Stimulated activated naive CD8-positive, alpha-beta T cell treated with anti-CD3 and anti-CD28 coated beads, Interleukin-15, Interleukin-2, amounts not matched to agents 100 ng/mL and 50 ng/mL, for 24 hours (primary cell): ENCODE measurements at regions not wholly inside any gene's neighbourhood (a gene's known extent, or its start where the extent isn't known, plus 50 kb on each side); places are given as distances from the start of the nearest gene placed in this dataset.

Source experiments
- H3K27ac Mint-ChIP-seq: one replicate; pipeline ENCODE4 v1.8.0; 2021; ENCODE audit warnings: mild to moderate bottlenecking, mixed read lengths
- H3K27me3 Mint-ChIP-seq: one replicate; pipeline ENCODE4 v1.8.0; 2021; ENCODE audit warnings: mixed read lengths
- H3K36me3 Mint-ChIP-seq: one replicate; pipeline ENCODE4 v1.8.0; 2021; ENCODE audit warnings: low read depth, mixed read lengths
- H3K4me1 Mint-ChIP-seq: one replicate; pipeline ENCODE4 v1.8.0; 2021; ENCODE audit warnings: low read depth, mixed read lengths
- H3K4me3 Mint-ChIP-seq: one replicate; pipeline ENCODE4 v1.8.0; 2021; ENCODE audit warnings: mild to moderate bottlenecking, mixed read lengths
- H3K9me3 Mint-ChIP-seq: one replicate; pipeline ENCODE4 v1.8.0; 2021; ENCODE audit warnings: mixed read lengths

DNA sequence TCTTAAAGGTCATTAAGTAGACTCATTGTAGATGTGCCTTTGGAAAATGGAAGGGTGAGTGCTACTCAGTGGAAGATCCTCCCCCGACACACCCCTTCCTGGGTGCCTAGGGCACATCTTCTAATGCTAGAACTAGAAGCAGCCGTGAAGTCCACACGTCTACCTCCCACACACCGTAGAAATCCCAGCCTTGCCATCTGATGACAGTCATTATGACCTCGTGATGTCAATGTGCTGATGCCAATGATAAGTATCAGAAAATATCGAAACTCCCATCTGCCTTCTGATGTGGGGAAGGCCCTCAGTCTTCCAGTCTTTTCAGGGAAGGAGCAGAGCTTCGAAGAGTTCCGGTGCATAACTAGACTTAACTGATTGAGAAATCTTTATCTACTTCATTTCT is 282.1 kb upstream of the ROPN1 start:
- H3K27me3 Mint-ChIP-seq: no peaks in the 10 kb centered on the region
- no peak overlapping the region for H3K27ac Mint-ChIP-seq
- H3K9me3 Mint-ChIP-seq: no peaks in the 10 kb centered on the region
- no peaks in the 10 kb centered on the region for H3K36me3 Mint-ChIP-seq
- no peak overlapping the region for H3K4me3 Mint-ChIP-seq
- H3K4me1 Mint-ChIP-seq: no peaks in the 10 kb centered on the region

DNA sequence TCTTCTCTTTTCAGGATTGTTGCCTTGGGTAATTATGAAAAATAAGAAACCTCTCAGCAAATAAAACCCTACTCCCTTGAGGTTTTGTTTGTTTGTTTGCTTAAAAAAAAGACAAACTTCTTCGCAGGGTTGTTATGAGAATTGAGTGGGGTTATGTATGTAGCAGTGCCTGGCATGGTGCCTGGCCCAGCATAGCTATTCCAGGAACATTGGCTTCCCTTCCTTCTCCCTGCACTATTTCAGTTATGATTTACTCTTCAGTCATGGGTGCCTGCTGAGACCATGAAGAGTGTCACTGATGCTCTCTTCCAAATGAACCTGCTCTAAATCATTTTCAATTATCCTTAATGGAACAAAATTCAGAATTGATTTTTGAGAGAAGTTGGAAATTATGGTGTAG is 283.5 kb upstream of the ROPN1 start:
- Mint-ChIP-seq H3K9me3 (no peaks in the 10 kb centered on the region), H3K4me1 (no peaks in the 10 kb centered on the region), H3K4me3 (no peak overlapping the region), H3K27ac (no peak overlapping the region), H3K36me3 (no peaks in the 10 kb centered on the region), H3K27me3 (no peaks in the 10 kb centered on the region)

- Mint-ChIP-seq H3K36me3 (no peaks in the 10 kb centered on the region), H3K27ac (no peak overlapping the region), H3K27me3 (no peaks in the 10 kb centered on the region), H3K4me3 (no peak overlapping the region), H3K4me1 (no peaks in the 10 kb centered on the region), H3K9me3 (no peaks in the 10 kb centered on the region)
These were observed 284.2 kb upstream of the ROPN1 start for GRCh38 chr3:124276133-124276532.

GRCh38 chr3:124276539-124277143 is 284.7 kb upstream of the ROPN1 start:
- Mint-ChIP-seq H3K27ac (no peak overlapping the region), H3K9me3 (no peaks in the 10 kb centered on the region), H3K27me3 (peaks cover 3% of the 10 kb centered on the region), H3K4me3 (no peak overlapping the region), H3K36me3 (no peaks in the 10 kb centered on the region), H3K4me1 (no peaks in the 10 kb centered on the region)

DNA sequence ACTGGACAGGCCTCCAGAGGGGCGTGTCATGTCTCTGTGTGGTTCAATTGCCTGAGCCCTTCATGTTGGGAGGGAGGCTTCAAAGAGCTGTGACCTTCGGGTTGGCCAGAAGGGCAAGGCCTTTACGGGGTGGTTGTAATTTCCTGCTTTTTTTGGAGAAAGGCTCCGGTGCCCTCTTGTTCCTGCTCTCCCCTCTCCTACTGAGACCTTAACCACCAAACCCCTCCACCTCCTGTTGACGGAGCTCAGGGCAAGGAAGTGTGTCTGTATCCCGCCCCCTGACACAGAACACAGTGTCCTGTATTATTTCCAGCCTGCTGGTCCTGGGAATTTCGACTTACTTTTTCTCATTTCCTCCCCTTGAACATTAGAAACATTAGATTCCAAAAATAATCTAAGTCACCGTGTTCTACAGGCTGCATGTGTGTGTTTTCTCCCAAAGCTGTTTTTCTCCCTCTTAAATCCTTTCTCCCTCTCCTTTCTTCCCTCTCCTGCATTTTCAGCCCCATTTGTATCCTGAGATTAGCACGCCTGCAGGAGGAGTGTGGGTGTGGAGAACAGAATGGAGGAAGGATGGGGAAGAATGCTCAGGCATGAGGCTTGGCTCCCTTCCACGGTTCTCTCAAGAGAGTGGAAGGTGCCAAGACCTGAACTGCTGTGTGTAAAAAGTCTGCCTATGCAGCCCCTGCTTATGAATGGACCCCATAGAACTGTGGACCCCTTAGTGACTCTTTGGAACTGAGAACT is 285.4 kb upstream of the ROPN1 start:
- Mint-ChIP-seq H3K4me1 (no peaks in the 10 kb centered on the region), H3K27ac (no peak overlapping the region), H3K4me3 (no peak overlapping the region), H3K36me3 (no peaks in the 10 kb centered on the region), H3K27me3 (peaks cover 7% of the 10 kb centered on the region), H3K9me3 (no peaks in the 10 kb centered on the region)

- Mint-ChIP-seq H3K27ac (no peak overlapping the region), H3K36me3 (no peaks in the 10 kb centered on the region), H3K27me3 (peaks cover 16% of the 10 kb centered on the region), H3K4me3 (no peak overlapping the region), H3K9me3 (no peaks in the 10 kb centered on the region), H3K4me1 (no peaks in the 10 kb centered on the region)
These were observed 289.8 kb upstream of the ROPN1 start for GRCh38 chr3:124281453-124282316.

DNA sequence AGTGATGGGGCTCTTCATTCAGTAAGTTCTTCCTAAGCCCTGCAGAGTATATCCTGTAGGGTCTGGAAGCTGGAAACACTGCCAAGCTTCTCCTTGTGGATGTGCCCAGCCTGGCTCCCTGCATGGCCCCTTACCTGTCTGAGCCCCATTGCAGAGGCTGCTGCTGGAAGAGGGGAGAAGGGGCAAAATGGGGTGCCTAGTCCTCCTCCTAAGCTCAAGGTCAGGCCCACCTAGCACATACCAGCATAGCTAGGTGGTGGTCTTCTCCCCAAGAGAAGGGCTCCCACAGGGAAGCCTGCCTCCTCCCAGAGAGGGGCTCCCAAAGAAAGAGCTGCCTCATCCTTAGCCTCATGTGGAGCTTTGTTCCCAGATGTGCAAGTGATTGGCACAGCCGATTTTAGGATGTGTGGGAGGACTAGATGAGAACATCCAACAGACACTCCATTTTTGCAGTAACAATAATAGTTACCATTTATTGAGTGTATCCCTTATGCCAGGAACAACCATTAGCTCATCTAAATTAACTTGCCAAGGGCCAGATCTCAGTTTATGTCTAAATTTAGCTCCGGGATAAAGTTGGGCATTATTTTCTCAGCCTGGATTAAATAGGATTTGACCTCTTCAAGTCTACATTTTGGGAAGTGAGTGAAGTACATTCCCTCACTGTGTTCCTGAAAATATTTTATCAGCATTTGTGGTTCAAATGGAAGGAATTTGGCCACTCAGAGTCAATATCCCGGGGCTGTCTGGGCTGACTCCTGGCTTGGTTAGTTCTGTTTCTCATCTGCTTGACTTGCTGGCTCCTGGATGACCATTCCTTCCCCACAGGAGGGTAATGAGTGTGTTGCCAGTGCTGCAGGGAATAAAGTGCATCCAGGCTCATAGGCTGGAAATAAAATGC is 291.1 kb upstream of the ROPN1 start:
- Mint-ChIP-seq H3K27ac (no peak overlapping the region), H3K9me3 (no peaks in the 10 kb centered on the region), H3K4me1 (no peaks in the 10 kb centered on the region), H3K27me3 (peaks cover 17% of the 10 kb centered on the region), H3K4me3 (no peak overlapping the region), H3K36me3 (no peaks in the 10 kb centered on the region)

GRCh38 chr3:124283652-124284023 is 291.7 kb upstream of the ROPN1 start:
- no peaks in the 10 kb centered on the region for H3K36me3 Mint-ChIP-seq
- peaks cover 23% of the 10 kb centered on the region for H3K27me3 Mint-ChIP-seq
- no peak overlapping the region for H3K27ac Mint-ChIP-seq
- no peak overlapping the region for H3K4me3 Mint-ChIP-seq
- no peaks in the 10 kb centered on the region for H3K9me3 Mint-ChIP-seq
- no peaks in the 10 kb centered on the region for H3K4me1 Mint-ChIP-seq

DNA sequence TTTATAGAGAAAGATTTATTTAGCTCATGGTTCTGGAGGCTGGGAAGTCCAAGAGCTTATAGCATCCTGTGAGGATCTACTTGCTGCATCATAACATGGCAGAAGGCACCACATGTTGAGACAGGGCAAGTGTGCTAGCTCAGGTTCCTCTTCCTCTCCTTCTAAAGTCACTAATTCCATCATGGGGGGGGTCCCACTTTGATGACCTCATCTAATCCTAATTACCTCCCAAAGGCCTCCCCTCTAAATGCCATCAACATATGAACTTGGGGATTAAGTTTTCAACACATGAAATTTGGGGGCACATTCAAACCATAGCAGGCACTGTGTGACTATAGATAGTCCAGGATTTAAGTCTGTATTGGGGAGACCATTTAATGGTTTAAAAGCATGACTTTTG is 297.1 kb upstream of the ROPN1 start:
- Mint-ChIP-seq H3K9me3 (no peaks in the 10 kb centered on the region), H3K27ac (no peak overlapping the region), H3K4me1 (no peaks in the 10 kb centered on the region), H3K4me3 (no peak overlapping the region), H3K36me3 (no peaks in the 10 kb centered on the region), H3K27me3 (peaks cover 26% of the 10 kb centered on the region)

DNA sequence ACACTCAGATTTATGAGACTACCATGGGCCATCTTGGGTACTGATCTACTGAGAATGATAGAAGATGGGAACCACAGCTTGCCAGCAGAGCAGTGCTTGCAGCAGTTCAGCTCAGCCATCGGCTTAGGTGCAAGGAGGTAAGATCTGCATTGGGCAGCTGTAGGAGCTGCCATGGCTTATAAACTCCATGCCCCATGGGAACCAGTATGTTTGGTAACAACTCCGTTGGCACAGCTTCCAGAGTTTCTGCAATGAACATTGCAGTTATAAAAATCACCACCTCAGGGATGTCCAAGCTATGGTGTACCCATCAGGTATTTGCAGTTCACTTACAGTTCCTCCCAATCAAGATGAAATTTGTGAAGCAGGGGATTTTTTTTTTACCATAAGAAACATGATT is 299.1 kb upstream of the ROPN1 start:
- no peaks in the 10 kb centered on the region for H3K4me1 Mint-ChIP-seq
- no peaks in the 10 kb centered on the region for H3K36me3 Mint-ChIP-seq

GRCh38 chr3:124292329-124292728 is 300.4 kb upstream of the ROPN1 start:
- Mint-ChIP-seq H3K36me3 (no peaks in the 10 kb centered on the region), H3K4me3 (no peak overlapping the region), H3K27ac (no peak overlapping the region), H3K4me1 (no peaks in the 10 kb centered on the region), H3K9me3 (no peaks in the 10 kb centered on the region), H3K27me3 (peaks cover 17% of the 10 kb centered on the region)

More for the DNA sequence above, 299.1 kb upstream of the ROPN1 start:
- Mint-ChIP-seq H3K27ac (no peak overlapping the region), H3K9me3 (no peaks in the 10 kb centered on the region), H3K4me3 (no peak overlapping the region), H3K27me3 (peaks cover 20% of the 10 kb centered on the region)

DNA sequence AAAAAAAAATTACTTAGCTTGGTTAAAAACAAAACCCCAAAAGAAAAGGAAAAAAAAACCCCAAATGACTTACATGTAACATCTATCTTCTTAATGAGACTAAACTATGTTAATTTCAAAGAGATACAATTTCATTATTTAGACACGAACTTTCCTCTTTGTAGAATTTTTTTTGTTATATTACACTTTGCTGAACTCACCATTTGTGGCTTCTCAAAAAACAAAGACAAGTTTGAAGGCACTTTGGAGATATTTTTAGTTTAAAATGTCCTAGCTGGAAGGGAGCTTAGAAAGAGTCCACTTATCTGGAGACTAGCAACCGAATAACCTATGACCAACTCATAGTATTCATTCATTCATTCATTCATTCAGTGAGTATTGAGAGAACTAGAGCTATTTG is 301.7 kb upstream of the ROPN1 start:
- H3K36me3 Mint-ChIP-seq: no peaks in the 10 kb centered on the region

DNA sequence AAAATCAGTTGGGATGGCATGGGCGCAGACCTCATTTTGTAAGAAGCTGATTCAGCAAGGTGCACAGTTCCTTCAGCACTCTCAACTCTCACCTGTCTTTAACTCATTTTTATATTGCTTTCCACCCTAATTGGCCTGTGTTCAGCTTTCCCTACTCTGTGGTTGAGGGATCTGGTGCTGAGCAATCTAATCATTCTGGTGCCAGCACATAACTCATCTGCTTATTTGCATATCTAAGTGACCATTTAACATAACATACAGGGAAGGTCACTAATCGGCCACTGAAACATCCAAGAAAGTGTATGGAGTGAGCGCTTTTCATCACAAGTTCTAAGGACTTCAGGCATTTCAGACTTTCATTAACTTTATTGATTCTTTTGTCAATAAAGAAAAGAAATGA is 303.4 kb upstream of the ROPN1 start:
- H3K27me3 Mint-ChIP-seq: peaks cover 12% of the 10 kb centered on the region
- no peak overlapping the region for H3K27ac Mint-ChIP-seq
- no peaks in the 10 kb centered on the region for H3K36me3 Mint-ChIP-seq
- no peaks in the 10 kb centered on the region for H3K4me1 Mint-ChIP-seq
- H3K9me3 Mint-ChIP-seq: no peaks in the 10 kb centered on the region
- H3K4me3 Mint-ChIP-seq: no peak overlapping the region

More for the DNA sequence above, 301.7 kb upstream of the ROPN1 start:
- H3K4me1 Mint-ChIP-seq: no peaks in the 10 kb centered on the region
- no peaks in the 10 kb centered on the region for H3K9me3 Mint-ChIP-seq
- no peak overlapping the region for H3K4me3 Mint-ChIP-seq
- no peak overlapping the region for H3K27ac Mint-ChIP-seq
- peaks cover 12% of the 10 kb centered on the region for H3K27me3 Mint-ChIP-seq

DNA sequence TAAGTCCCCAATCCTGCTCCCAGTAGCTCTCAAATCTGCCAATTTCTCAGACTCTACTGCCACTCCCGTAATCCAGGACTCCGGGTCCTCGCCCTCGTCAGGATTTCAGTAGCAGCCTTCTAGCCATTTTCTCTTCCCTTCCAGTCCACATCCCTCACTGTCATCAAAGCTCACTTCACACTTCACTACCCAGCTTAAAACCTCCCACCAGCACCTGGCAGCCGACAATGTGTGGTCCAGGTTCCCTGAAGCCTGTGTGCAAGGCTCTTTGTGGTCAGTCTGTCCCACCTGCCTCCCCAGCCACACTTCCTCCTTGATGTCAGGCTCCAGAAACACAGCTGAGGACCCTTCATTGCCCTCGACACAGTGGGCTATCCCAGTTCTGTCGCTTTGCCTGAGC is 304.5 kb upstream of the ROPN1 start:
- Mint-ChIP-seq H3K4me1 (no peaks in the 10 kb centered on the region), H3K4me3 (no peak overlapping the region), H3K9me3 (no peaks in the 10 kb centered on the region), H3K36me3 (no peaks in the 10 kb centered on the region), H3K27me3 (peaks cover 6% of the 10 kb centered on the region), H3K27ac (no peak overlapping the region)
